Islet precursor cell (in vitro differentiated cells): ENCODE measurements at regions not wholly inside any gene's neighbourhood (a gene's known extent, or its start where the extent isn't known, plus 50 kb on each side); places are given as distances from the start of the nearest gene placed in this dataset.

ENCODE experiments used
- DNase-seq: peaks from one replicate; pipeline ENCODE4 v3.0.0-alpha.2; 2018

GRCh38 chr16:63018581-63019223 lies 982.5 kb upstream of the CDH8 start:
- DNase-seq = no peak

- no peak for DNase-seq
Measured at GRCh38 chr16:63008688-63009087, 972.5 kb upstream of the CDH8 start.

DNA sequence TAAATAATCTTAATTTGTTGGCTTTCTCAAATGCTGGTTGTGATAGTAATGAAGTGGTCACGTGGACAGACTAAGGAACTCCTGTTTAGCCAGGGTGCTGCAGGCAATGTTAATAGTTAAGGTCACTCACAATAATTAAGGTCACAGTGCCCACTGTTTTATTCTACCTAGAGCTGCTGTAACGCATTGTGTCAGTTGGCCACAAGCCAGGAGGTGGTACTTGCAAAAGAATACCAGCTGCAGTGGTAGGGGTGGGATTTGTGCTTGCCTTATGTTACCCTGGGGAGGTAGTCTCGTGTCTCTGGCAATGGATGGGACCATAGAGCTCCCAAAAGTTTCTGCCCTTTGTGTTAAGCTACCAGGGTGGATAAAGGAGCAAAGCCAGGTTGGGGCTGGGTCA lies 969.1 kb upstream of the CDH8 start:
- DNase-seq = no peak

DNA sequence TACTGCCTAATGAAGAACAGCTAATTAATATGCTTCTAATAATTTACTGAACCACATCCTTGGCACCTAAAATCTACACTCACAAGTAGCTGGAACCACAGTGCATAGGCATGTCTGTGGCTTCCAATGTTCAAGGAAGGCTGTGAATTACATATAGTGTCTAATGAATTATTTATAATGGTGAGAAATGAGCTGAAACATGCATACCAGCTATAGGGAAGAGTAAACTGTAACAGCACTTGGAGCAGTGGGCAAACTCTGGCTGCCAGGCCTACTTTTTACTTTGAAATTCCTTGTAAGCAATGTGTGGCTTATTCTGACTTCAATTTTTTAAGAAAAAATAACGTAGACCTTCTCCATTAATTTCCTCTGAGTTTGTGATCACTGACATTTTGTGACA lies 953.2 kb upstream of the CDH8 start:
- no peak for DNase-seq

DNA sequence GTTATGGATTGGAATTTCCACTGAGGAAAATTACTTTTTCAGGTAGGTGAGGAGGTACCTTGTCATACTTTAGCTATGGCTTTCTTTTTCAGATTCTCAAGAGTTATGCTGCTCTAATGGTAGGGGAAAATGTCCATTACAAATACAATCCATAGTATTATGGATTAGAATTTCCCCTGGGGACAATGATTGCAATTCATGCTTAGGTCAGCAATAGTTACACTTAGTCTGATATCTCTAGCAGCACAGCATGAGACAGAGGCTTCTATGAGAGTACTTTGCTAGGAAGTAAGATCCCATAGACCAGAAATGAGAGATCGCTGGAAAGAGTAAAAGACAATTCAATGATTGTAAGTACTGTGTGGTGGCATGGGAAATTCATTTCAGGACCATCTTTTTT lies 949.5 kb upstream of the CDH8 start:
- DNase-seq = no peak

GRCh38 chr16:62978451-62978850 lies 942.2 kb upstream of the CDH8 start:
- no peak for DNase-seq

GRCh38 chr16:62977876-62978275 lies 941.6 kb upstream of the CDH8 start:
- DNase-seq = no peak

DNA sequence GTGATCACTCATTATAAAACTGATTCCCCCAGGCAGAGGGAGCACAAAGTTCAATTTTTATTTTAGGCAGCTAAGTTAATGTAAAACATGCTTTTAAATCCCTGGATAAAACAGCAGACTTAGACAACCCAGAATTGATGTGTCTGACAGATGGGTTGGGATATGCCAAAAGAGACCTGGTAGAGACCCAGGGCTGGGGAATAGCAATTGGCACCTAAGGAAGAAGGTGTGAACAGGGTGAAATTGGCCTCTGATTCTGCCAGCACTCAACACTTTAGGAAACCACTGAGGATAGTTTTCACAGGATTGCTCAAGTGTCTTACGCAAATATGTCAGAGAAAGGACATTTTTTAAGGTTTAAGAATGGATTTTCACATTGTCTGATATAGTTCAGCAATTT lies 938.2 kb upstream of the CDH8 start:
- no peak for DNase-seq

DNA sequence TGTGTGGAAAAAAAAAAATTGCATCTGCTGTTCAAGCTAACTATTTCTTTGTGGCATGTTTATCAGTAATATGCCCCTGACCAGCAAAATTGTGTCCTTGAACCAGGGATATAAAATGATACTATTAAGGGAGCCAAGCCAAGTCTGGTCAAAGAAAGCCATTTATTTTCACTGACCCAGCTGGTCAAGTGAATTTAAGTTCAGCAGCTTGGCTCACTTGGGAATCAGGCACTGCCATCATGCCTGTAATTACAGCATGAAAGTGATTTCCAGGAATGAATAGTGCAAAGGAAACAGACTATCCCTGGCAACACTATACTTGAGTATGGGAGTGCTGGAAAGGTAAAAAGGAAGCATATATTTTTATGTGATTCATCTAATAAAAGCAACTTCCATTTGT lies 934.6 kb upstream of the CDH8 start:
- DNase-seq = no peak

DNA sequence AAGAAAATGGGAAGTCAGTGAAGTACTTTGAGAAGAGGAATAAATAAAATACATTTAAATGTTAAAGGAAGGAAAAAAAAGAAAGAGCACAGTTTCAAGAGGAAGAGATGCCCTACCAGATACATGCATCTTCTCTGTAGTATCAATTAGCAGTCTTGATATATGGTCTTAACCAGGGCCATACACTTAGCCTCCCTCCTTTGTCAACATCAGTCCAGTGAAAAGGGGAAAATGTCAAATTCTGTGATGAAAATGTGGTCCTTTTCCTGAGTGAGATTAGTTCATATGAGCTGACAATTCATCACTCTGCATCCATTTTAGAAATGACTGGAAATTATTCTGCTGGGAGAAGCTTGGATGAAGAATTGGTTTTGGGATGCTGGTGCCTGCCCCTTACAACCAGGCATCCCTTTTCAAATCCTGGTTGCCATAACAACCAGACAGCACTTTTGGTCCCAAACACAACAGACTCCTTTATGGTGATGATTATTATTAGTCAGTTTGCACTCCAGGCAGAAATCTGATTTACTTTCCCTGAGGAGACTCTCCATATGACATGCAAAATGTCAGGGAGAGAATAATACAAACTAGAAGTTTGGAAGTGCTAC lies 933.6 kb upstream of the CDH8 start:
- DNase-seq = no peak

- DNase-seq = no peak
Measured at GRCh38 chr16:62967611-62968010, 931.4 kb upstream of the CDH8 start.

DNA sequence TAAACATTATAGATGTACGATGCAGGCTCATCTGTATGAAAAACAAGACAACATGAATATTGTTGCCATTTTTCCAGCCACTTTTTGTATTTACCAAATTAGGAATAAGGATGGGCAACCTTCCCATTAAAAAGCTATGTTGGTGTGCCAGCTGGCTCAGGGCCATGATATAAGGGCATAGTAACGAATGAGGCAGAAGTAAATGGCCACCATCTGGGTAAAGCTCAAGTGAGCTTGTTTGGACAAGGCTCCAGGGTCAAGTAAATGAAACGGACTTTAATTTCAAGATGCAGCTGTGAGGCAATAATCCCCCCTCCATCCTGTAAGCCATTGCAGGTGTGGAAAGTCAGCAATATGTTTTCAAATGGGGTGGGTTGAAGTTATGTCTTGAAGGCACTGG lies 930.9 kb upstream of the CDH8 start:
- DNase-seq = no peak

DNA sequence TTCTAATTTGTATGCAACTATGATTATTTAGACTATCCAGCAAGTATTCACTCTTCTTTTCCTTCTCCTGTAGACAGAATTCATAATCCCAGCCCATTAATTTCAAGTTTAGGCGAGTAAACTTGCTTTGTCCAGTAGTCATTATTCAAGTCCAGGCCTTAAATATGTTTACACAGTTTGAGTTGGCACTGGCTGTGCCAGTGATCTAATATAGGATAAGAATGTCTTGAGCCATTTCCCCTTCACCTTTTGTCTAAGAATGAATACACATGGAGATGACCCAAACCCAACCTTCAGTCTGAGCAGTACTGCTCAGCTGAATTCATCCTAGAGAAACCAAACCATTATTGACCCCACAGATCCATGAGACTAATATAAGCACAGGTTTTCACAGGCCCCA lies 930.4 kb upstream of the CDH8 start:
- no peak for DNase-seq

- DNase-seq = no peak
Measured at GRCh38 chr16:62965831-62966230, 929.6 kb upstream of the CDH8 start.

GRCh38 chr16:62963846-62964245 lies 927.6 kb upstream of the CDH8 start:
- no peak for DNase-seq

- DNase-seq = no peak
Measured at GRCh38 chr16:62955033-62955349, 918.8 kb upstream of the CDH8 start.

GRCh38 chr16:62954144-62955032 lies 918.1 kb upstream of the CDH8 start:
- no peak for DNase-seq

GRCh38 chr16:62950351-62950750 lies 914.1 kb upstream of the CDH8 start:
- DNase-seq = no peak

GRCh38 chr16:62940569-62940968 lies 904.3 kb upstream of the CDH8 start:
- DNase-seq = peak; percentile 66

GRCh38 chr16:62939687-62940086 lies 903.4 kb upstream of the CDH8 start:
- DNase-seq = no peak

GRCh38 chr16:62933929-62934328 lies 897.7 kb upstream of the CDH8 start:
- no peak for DNase-seq

GRCh38 chr16:62929593-62929992 lies 893.4 kb upstream of the CDH8 start:
- no peak for DNase-seq

- DNase-seq = no peak
Measured at GRCh38 chr16:62927122-62927521, 890.9 kb upstream of the CDH8 start.

DNA sequence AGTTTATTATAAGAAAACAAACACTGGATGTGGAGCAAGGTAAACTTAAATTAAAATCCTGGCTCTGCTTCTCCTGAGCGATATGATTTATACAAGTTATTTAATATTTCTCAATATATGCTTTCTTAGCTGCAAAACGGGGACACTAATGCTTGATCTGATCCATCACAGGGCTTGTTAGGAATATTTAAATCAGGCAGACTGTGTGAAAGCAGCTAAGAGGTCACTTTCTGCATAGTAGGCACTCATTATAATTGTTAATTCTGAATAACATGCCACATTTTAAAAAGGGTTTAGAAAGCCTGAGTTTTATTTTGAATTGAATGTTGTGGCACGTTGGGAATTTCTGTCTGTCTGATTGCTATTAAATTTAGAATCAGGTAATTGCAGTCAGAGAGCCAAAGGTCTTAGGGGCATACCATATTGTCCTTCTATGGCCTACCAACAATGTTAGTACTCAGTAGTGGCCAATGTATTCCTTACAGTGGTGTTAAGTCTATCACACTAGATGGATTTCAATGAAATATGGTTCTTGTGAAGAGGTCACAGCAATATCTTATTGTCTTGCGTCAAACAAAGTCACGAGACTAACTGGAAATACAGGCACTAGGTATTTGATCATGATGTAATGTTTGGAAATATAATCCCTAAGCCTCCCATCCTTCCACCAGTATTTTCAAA lies 890.0 kb upstream of the CDH8 start:
- DNase-seq = no peak
